Stimulated activated CD4-positive, alpha-beta T cell treated with anti-CD3 and anti-CD28 coated beads, TNF-alpha, amount 100 ng/mL, for 1 hour (primary cell): ENCODE measurements at regions not wholly inside any gene's neighbourhood (a gene's known extent, or its start where the extent isn't known, plus 50 kb on each side); places are given as distances from the start of the nearest gene placed in this dataset.

Experiments used
- DNase-seq, 3 donors: peaks; one replicate each; pipeline ENCODE4 v3.0.0-alpha.2; 2020; ENCODE audit warnings: low read depth in 3 of 3, low spot score in 1 of 3

DNA sequence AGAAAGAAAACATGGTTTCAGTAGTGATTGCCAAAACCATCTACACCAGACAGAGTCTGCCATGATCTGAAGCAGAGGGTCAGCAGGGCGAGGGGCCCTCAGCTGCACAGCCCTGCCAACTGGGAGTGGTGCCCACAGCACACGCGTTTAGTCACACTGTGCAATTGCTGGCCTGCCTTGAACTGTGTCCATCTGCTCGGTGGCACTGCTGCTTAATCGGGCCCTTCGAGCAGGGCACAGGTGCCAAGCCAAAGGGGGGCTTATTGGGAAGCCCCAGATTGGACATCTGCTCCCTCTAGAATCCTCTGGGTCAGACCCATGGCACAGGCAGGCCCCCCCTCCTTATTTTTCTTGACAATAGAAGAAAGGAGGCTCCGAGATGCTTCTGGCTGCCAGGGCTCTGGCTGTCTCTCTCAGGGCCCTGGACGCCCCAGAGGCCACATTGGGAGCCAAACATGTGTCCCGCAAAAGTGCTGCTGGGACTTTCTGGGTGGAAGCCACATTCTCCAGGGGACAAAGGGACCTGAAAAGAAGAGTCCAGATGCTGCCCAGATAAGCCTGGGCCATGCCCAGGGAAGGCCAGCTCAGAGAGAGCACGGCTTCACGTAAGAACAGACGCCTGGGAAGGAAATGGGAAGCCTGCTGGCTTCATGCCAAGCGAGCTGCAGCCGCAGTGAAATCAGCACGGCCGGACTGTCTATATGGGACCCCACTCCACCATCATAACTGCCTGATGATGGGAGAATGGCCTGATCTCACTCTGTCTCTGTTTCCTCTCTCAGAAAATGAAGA, 349.2 kb downstream of the GADD45G start:
- no peak for DNase-seq

GRCh38 chr9:89955144-89955543, 350.3 kb downstream of the GADD45G start:
- no peak for DNase-seq

DNA sequence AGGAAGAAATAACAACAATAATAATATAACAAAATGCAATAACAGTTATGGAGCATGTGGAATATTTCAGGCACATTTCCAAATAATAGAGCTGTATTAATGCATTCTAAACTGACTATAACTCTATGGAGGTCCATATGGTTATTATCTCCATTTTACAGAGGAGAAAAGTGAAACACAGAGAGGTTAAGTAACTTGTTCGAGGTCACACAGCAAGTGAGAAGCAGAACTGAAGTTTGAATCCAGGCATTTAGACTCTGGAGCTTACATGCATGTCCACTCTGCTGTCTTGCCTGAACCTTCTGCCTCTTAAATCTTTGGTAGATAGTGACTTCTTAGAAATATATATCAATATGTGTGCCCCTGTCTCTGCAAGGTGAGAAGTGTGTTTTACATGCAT, 350.8 kb downstream of the GADD45G start:
- no peak for DNase-seq

GRCh38 chr9:89956331-89956730, 351.5 kb downstream of the GADD45G start:
- DNase-seq = no peak

GRCh38 chr9:89956907-89957306, 352.1 kb downstream of the GADD45G start:
- DNase-seq = no peak

- no peak for DNase-seq
These were observed 353.3 kb downstream of the GADD45G start for GRCh38 chr9:89958086-89958485.

- no peak for DNase-seq
These were observed 357.0 kb downstream of the GADD45G start for GRCh38 chr9:89961616-89962341.

DNA sequence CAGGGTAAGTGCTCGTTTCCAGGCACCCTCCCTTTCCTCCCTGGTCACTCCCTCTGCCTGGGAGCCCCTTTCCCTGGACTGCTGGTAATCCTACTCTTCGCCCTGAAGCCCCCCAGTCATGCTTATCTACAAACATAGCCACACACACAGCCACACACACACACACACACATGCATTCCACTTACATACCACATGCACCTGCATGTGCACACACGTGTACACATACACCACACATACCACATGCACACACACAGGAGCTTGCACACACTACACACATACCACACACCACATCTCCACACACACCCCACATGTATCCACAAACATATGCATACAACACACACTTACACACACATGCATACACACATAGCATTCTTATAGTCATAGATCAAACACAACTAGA, 358.5 kb downstream of the GADD45G start:
- DNase-seq = no peak

DNA sequence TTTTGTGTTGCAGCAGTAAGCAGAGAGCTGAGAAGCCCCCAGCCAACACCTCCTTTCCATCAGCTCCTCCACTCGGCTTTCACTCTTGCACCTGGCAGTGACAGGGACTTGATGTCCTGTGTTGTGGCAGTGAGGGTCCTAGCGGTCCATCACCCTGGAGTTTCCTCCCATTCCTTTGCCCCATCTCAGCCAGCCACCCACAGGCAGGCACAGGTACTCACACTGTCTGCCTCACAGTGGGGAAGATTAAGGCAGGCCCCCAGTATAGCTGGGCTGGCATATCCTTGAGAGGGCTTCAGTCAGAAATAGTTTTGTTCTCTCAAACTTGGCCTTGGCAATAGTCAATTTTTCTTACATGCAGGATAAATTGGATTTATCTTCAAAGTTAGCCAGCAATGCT, 362.7 kb downstream of the GADD45G start:
- no peak for DNase-seq

DNA sequence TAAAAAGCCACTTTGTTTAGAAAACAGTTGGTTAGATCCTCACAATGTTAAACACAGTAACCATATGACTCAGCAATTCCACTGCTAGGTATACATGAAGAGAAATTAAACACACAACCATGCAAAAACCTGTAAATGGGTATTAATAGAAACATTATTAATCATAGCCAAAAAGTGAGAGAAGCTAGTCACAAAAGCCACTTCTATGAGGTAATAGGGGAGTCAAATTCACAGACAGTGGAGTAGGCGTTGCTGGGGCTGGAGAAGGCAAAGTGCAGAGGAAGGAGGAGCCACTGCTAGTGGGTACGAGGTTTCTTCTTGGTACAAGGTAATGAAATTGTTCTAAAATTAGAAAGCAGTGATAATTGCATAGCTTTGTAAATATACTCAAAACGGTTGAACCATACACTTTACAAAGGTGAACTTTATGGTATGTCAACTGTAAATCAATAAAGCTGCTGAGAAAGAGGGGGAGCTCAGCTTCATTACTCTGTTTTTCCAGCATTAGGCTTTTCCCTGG, 364.4 kb downstream of the GADD45G start:
- DNase-seq = no peak

- no peak for DNase-seq
These were observed 365.2 kb downstream of the GADD45G start for GRCh38 chr9:89969881-89970639.

- no peak for DNase-seq
These were observed 365.9 kb downstream of the GADD45G start for GRCh38 chr9:89970701-89971100.

DNA sequence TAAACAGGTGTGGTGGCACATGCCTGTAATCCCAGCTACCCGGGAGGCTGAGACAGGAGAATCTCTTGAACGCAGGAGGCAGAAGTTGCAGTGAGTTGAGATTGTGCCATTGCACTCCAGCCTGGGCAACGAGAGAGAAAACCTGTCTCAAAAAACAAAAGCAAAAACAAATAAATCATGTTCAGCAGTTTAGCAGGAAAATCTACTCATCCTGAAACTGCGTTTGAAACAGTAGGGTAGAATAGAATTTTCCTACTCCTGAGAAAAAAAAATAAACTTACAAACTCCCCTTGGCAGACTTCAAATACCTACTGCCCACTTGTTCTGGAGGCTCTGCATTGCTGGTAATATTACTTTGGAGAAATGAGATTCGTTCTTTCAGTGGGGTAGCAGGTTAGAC, 367.7 kb downstream of the GADD45G start:
- no peak for DNase-seq

- DNase-seq = no peak
These were observed 369.8 kb downstream of the GADD45G start for GRCh38 chr9:89974582-89974981.

DNA sequence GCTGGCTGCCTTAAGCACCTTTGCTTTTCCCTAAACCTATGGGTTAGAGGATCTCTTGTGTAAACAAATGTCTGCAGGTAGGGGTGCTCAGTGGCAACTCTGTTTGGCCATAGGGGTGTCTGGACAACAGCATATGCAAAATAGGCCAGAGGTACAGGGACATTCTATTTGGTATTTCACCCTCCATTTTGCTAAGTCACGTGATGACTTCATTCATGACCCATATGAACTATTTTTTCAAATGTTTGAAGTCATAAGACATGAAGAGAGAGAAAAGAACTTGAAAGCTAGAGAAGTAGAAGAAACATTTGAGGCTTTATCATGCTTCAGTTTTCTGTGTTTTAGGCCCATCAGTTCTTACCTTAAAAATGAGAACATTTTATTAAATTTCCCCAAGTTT, 370.2 kb downstream of the GADD45G start:
- DNase-seq = no peak

- DNase-seq = no peak
These were observed 370.8 kb downstream of the GADD45G start for GRCh38 chr9:89975630-89976029.

DNA sequence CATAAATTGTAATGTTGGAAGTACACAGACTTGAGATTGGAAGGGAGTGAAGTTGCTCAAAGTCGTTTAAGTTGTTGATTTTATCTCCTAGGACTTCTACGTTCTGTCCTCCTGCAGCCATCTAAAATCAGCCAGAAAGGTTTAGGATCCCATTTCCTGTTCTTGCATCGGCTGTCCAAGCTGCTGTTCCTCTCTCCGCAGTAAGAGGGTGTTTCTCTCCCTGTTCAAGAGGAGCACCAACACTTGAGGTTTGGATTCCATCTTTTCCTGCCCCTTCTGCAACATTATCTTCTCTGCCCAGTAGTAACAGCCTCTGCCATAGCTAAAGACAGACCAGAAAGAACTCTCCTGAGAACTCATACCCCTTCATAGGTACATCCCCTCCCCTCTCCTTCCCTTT, 373.4 kb downstream of the GADD45G start:
- DNase-seq = no peak

DNA sequence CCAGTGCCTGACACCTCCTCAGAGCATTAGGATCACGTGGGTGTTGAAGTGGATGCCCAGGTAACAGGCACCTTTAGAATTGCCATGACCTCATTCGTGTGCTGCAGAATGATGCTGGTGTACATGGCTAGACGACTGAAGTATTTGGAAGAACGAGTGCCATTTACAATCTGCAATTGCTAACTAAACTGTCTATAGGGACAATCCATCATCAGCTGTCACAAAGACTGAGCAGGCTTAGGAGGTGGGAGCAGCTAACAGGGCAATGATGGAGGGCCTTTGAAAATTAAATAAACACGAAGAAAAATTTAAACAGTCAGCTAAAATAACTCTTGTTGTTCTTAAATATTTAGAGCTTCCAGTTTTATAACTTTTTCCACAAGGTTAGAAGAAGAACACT, 375.8 kb downstream of the GADD45G start:
- no peak for DNase-seq

DNA sequence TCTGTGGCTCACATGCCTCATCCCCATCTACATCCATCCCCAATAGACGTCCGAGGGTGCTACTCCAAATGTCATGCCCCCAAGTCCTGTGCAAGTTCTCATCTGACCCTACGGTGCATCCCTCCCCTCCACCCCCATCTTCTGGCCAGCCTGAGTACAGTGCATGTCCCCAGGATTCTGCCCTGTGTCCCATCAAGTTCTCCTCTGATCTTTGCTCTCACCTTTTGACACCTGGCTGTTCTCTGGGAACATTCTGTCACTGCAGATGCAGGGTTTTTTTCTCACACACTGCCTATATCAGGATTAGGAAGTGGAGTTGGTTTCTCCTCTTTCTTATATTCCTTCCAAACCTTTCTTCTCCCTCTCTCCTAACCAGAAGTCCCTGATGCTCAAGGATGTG, 377.2 kb downstream of the GADD45G start:
- no peak for DNase-seq

- no peak for DNase-seq
These were observed 378.6 kb downstream of the GADD45G start for GRCh38 chr9:89983411-89983810.

- DNase-seq = no peak
These were observed 379.4 kb downstream of the GADD45G start for GRCh38 chr9:89984214-89984613.

GRCh38 chr9:89985068-89985467, 380.3 kb downstream of the GADD45G start:
- DNase-seq = no peak
